ENCODE measurements at regions not wholly inside any gene's neighbourhood (a gene's known extent, or its start where the extent isn't known, plus 50 kb on each side); places are given as distances from the start of the nearest gene placed in this dataset.
A peak's percentile ranks its signal among the peaks of the same experiment; 100 is the strongest.

GRCh38 chr21:36603221-36603620 is 95.7 kb upstream of the SIM2 start:
- no peak overlapping the region for H3K4me3 ChIP-seq
- Mint-ChIP-seq H3K36me3 (ENCODE audit: low read depth) (no peaks in the 10 kb centered on the region), H3K4me3 (no peak overlapping the region), H3K27ac (no peak overlapping the region), H3K9me3 (no peaks in the 10 kb centered on the region), H3K4me1 (peaks cover 4% of the 10 kb centered on the region; the same call in 2 of the 3 replicates), H3K27me3 (ENCODE audit: insufficient read depth, low read depth, poor library complexity) (peaks cover 5% of the 10 kb centered on the region)
- H3K27me3 ChIP-seq (ENCODE audit: insufficient read depth): no peaks in the 10 kb centered on the region
- no peaks in the 10 kb centered on the region for H3K9me2 ChIP-seq (ENCODE audit: insufficient read depth)
- ATAC-seq (no peak), DNase-seq (ENCODE audit: low spot score) (no peak)
- H3K4me1 ChIP-seq (ENCODE audit: insufficient read depth): peaks cover 1% of the 10 kb centered on the region; the same call in 1 of the 2 replicates
- H3K79me2 ChIP-seq (replicated peaks; ENCODE audit: insufficient read depth): no peaks in the 10 kb centered on the region
- TF ChIP-seq POLR2AphosphoS5 (IDR thresholded peaks at IDR 0.05; ENCODE audit: low read depth) (no peak), JUNB (IDR thresholded peaks at IDR 0.05; ENCODE audit: unreplicated experiment) (no peak), STAT1 (IDR thresholded peaks at IDR 0.05; ENCODE audit: unreplicated experiment) (no peak), CTCF (conservative IDR thresholded peaks at IDR 0.05; ENCODE audit: low read depth in 2 of 2) (no peak), ZNF331 (CRISPR knock-in tag; IDR thresholded peaks at IDR 0.05; ENCODE audit: low read depth) (no peak), EZH2 (IDR thresholded peaks at IDR 0.05; ENCODE audit: low read depth, unreplicated experiment) (no peak)
- TF ChIP-seq, protein P1, sequence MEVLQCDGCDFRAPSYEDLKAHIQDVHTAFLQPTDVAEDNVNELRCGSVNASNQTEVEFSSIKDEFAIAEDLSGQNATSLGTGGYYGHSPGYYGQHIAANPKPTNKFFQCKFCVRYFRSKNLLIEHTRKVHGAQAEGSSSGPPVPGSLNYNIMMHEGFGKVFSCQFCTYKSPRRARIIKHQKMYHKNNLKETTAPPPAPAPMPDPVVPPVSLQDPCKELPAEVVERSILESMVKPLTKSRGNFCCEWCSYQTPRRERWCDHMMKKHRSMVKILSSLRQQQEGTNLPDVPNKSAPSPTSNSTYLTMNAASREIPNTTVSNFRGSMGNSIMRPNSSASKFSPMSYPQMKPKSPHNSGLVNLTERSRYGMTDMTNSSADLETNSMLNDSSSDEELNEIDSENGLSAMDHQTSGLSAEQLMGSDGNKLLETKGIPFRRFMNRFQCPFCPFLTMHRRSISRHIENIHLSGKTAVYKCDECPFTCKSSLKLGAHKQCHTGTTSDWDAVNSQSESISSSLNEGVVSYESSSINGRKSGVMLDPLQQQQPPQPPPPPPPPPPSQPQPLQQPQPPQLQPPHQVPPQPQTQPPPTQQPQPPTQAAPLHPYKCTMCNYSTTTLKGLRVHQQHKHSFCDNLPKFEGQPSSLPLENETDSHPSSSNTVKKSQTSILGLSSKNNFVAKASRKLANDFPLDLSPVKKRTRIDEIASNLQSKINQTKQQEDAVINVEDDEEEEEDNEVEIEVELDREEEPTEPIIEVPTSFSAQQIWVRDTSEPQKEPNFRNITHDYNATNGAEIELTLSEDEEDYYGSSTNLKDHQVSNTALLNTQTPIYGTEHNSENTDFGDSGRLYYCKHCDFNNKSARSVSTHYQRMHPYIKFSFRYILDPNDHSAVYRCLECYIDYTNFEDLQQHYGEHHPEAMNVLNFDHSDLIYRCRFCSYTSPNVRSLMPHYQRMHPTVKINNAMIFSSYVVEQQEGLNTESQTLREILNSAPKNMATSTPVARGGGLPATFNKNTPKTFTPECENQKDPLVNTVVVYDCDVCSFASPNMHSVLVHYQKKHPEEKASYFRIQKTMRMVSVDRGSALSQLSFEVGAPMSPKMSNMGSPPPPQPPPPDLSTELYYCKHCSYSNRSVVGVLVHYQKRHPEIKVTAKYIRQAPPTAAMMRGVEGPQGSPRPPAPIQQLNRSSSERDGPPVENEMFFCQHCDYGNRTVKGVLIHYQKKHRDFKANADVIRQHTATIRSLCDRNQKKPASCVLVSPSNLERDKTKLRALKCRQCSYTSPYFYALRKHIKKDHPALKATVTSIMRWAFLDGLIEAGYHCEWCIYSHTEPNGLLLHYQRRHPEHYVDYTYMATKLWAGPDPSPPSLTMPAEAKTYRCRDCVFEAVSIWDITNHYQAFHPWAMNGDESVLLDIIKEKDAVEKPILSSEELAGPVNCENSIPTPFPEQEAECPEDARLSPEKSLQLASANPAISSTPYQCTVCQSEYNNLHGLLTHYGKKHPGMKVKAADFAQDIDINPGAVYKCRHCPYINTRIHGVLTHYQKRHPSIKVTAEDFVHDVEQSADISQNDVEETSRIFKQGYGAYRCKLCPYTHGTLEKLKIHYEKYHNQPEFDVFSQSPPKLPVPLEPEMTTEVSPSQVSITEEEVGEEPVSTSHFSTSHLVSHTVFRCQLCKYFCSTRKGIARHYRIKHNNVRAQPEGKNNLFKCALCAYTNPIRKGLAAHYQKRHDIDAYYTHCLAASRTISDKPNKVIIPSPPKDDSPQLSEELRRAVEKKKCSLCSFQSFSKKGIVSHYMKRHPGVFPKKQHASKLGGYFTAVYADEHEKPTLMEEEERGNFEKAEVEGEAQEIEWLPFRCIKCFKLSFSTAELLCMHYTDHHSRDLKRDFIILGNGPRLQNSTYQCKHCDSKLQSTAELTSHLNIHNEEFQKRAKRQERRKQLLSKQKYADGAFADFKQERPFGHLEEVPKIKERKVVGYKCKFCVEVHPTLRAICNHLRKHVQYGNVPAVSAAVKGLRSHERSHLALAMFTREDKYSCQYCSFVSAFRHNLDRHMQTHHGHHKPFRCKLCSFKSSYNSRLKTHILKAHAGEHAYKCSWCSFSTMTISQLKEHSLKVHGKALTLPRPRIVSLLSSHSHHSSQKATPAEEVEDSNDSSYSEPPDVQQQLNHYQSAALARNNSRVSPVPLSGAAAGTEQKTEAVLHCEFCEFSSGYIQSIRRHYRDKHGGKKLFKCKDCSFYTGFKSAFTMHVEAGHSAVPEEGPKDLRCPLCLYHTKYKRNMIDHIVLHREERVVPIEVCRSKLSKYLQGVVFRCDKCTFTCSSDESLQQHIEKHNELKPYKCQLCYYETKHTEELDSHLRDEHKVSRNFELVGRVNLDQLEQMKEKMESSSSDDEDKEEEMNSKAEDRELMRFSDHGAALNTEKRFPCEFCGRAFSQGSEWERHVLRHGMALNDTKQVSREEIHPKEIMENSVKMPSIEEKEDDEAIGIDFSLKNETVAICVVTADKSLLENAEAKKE (CRISPR knock-in tag; IDR thresholded peaks at IDR 0.05): no peak
- TF ChIP-seq, protein P2, sequence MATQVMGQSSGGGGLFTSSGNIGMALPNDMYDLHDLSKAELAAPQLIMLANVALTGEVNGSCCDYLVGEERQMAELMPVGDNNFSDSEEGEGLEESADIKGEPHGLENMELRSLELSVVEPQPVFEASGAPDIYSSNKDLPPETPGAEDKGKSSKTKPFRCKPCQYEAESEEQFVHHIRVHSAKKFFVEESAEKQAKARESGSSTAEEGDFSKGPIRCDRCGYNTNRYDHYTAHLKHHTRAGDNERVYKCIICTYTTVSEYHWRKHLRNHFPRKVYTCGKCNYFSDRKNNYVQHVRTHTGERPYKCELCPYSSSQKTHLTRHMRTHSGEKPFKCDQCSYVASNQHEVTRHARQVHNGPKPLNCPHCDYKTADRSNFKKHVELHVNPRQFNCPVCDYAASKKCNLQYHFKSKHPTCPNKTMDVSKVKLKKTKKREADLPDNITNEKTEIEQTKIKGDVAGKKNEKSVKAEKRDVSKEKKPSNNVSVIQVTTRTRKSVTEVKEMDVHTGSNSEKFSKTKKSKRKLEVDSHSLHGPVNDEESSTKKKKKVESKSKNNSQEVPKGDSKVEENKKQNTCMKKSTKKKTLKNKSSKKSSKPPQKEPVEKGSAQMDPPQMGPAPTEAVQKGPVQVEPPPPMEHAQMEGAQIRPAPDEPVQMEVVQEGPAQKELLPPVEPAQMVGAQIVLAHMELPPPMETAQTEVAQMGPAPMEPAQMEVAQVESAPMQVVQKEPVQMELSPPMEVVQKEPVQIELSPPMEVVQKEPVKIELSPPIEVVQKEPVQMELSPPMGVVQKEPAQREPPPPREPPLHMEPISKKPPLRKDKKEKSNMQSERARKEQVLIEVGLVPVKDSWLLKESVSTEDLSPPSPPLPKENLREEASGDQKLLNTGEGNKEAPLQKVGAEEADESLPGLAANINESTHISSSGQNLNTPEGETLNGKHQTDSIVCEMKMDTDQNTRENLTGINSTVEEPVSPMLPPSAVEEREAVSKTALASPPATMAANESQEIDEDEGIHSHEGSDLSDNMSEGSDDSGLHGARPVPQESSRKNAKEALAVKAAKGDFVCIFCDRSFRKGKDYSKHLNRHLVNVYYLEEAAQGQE (IDR thresholded peaks at IDR 0.05; ENCODE audit: unreplicated experiment): no peak
- peak overlapping the region; percentile 69; the same call in 1 of the 2 replicates for H2AFZ ChIP-seq
- no peaks in the 10 kb centered on the region for H3K36me3 ChIP-seq (ENCODE audit: insufficient read depth)
- H3K27ac ChIP-seq (ENCODE audit: low read depth): no peak overlapping the region
- no peaks in the 10 kb centered on the region for H4K20me1 ChIP-seq (replicated peaks; ENCODE audit: insufficient read depth)
- no peaks in the 10 kb centered on the region for H3F3A ChIP-seq (replicated peaks; ENCODE audit: low read depth)
- no peak overlapping the region for H3K4me2 ChIP-seq
